AG09309 (cell line): ENCODE measurements at regions not wholly inside any gene's neighbourhood (a gene's known extent, or its start where the extent isn't known, plus 50 kb on each side); places are given as distances from the start of the nearest gene placed in this dataset.

Experiments used
- DNase-seq: peaks from one replicate; pipeline ENCODE4 v3.0.0-alpha.2; 2010; ENCODE audit warnings: low read depth
- H3K4me3 ChIP-seq: 2 replicates; pipeline ENCODE4 v1.5.1; 2011; ENCODE audit warnings: mild to moderate bottlenecking, low read depth, low read length, moderate library complexity; ENCODE audit not compliant: control insufficient read depth
- CTCF ChIP-seq: IDR thresholded peaks from 2 replicates; pipeline ENCODE4 v1.5.1; 2011; ENCODE audit warnings: mild to moderate bottlenecking, low read depth, low read length, inconsistent platforms; ENCODE audit not compliant: insufficient read depth, control insufficient read depth; ENCODE audit errors: missing control alignments

- TF ChIP-seq CTCF, result no peak
- no peak overlapping the region for H3K4me3 ChIP-seq
- no peak for DNase-seq
These were observed 521.8 kb downstream of the KCNJ2 start for GRCh38 chr17:70691150-70691549.

GRCh38 chr17:70699408-70699807, 530.1 kb downstream of the KCNJ2 start:
- DNase-seq, result no peak
- no peak for TF ChIP-seq CTCF
- no peak overlapping the region for H3K4me3 ChIP-seq

- H3K4me3 ChIP-seq, result no peak overlapping the region
- DNase-seq, result no peak
- no peak for TF ChIP-seq CTCF
These were observed 533.4 kb downstream of the KCNJ2 start for GRCh38 chr17:70702683-70703255.

GRCh38 chr17:70709596-70709995, 540.3 kb downstream of the KCNJ2 start:
- no peak for TF ChIP-seq CTCF
- H3K4me3 ChIP-seq, result no peak overlapping the region
- no peak for DNase-seq

GRCh38 chr17:70713694-70714093, 544.4 kb downstream of the KCNJ2 start:
- no peak for TF ChIP-seq CTCF
- H3K4me3 ChIP-seq, result no peak overlapping the region
- no peak for DNase-seq

- H3K4me3 ChIP-seq, result no peak overlapping the region
These were observed 547.2 kb downstream of the KCNJ2 start for GRCh38 chr17:70716551-70716950.

More at GRCh38 chr17:70716551-70716950, 547.2 kb downstream of the KCNJ2 start:
- DNase-seq, result no peak
- no peak for TF ChIP-seq CTCF
